ENCODE measurements at regions not wholly inside any gene's neighbourhood (a gene's known extent, or its start where the extent isn't known, plus 50 kb on each side); places are given as distances from the start of the nearest gene placed in this dataset.

- TF ChIP-seq CTCF (conservative IDR thresholded peaks at IDR 0.05) (no peak), ZFX (IDR thresholded peaks at IDR 0.05) (no peak)
Observed at GRCh38 chr11:11777897-11778296, 63.9 kb upstream of the USP47 start.

Measured in C4-2B (cell line).